IMR-90 (cell line): ENCODE measurements at regions not wholly inside any gene's neighbourhood (a gene's known extent, or its start where the extent isn't known, plus 50 kb on each side); places are given as distances from the start of the nearest gene placed in this dataset.
"Not testable (repeated sequence)": the region's sequence is repeated elsewhere in the genome, so short reads cannot be mapped to it uniquely, and the experiment has no call there.

Experiments used
- ATAC-seq: fragments of 200-7000 bp; cut with Tn5 transposase; 2 replicates; pipeline ENCODE4 v1.9.1; 2020; ENCODE audit warnings: low read depth, mild to moderate bottlenecking, moderate library complexity
- BruUV-seq: library from RNA; stranded (reverse); fragments of 400-500 nt; replicated peaks from 2 replicates; lab custom pipeline; 2021; lab: Mats Ljungman, UMichigan
- CTCF ChIA-PET: fragments of 300-600 bp; formaldehyde crosslinking; extraction: SDS; loops from one replicate; lab custom pipeline; 2021; ENCODE audit warnings: antibody characterized with exemption; lab: Yijun Ruan, JAX
- POLR2A ChIA-PET: fragments of 300-600 bp; sonication (Branson Sonifier 250); formaldehyde crosslinking; loops from one replicate; lab custom pipeline; 2022; ENCODE audit warnings: antibody characterized with exemption; ENCODE audit not compliant: unreplicated experiment; lab: Charles Lee
- DNase-seq: peaks from one replicate; pipeline ENCODE4 v3.0.0; 2013
- H2AFZ ChIP-seq: replicated peaks from 2 replicates; pipeline ENCODE3; 2013; ENCODE audit warnings: low read length, mild to moderate bottlenecking; ENCODE audit not compliant: poor library complexity
- H2AK5ac ChIP-seq: 2 replicates; pipeline ENCODE4 v1.6.1; 2013; ENCODE audit warnings: low read depth, low read length, inconsistent platforms
- H2AK9ac ChIP-seq: replicated peaks from 2 replicates; pipeline ENCODE3; 2013; ENCODE audit warnings: mild to moderate bottlenecking, low read depth, low read length, moderate library complexity; ENCODE audit not compliant: poor library complexity
- H2BK120ac ChIP-seq: 2 replicates; pipeline ENCODE4 v1.6.1; 2013; ENCODE audit warnings: low read depth, low read length, inconsistent platforms
- H2BK15ac ChIP-seq: 3 replicates; pipeline ENCODE4 v1.6.1; 2013; ENCODE audit warnings: low read depth, low read length, inconsistent platforms
- H2BK20ac ChIP-seq: 2 replicates; pipeline ENCODE4 v1.6.1; 2013; ENCODE audit warnings: low read depth, mild to moderate bottlenecking, inconsistent platforms, low read length, moderate library complexity
- H2BK5ac ChIP-seq: 2 replicates; pipeline ENCODE4 v1.6.1; 2013; ENCODE audit warnings: mild to moderate bottlenecking, low read depth, low read length, inconsistent platforms; ENCODE audit not compliant: poor library complexity, severe bottlenecking
- H3K14ac ChIP-seq: replicated peaks from 2 replicates; pipeline ENCODE4 v1.6.1; 2013; ENCODE audit warnings: low read depth, low read length, inconsistent platforms
- H3K18ac ChIP-seq: 2 replicates; pipeline ENCODE4 v1.6.1; 2013; ENCODE audit warnings: low read depth, low read length, control low read depth
- H3K23ac ChIP-seq: 2 replicates; pipeline ENCODE4 v1.6.1; 2013; ENCODE audit warnings: low read depth, low read length, inconsistent platforms
- H3K27ac ChIP-seq: 2 replicates; pipeline ENCODE4 v1.5.1; 2013; ENCODE audit warnings: mild to moderate bottlenecking, control low read depth, low read length; ENCODE audit not compliant: insufficient read depth
- H3K27me3 ChIP-seq: 2 replicates; pipeline ENCODE4 v1.6.1; 2013; ENCODE audit warnings: low read length; ENCODE audit not compliant: control insufficient read depth, insufficient read depth
- H3K36me3 ChIP-seq: 2 replicates; pipeline ENCODE4 v1.6.1; 2013; ENCODE audit warnings: low read length, mixed read lengths; ENCODE audit not compliant: control insufficient read depth, insufficient read depth
- H3K4ac ChIP-seq: 2 replicates; pipeline ENCODE4 v1.6.1; 2013; ENCODE audit warnings: low read depth, low read length, inconsistent platforms
- H3K4me1 ChIP-seq: 2 replicates; pipeline ENCODE4 v1.6.1; 2013; ENCODE audit warnings: low read length, mixed read lengths; ENCODE audit not compliant: control insufficient read depth, insufficient read depth
- H3K4me2 ChIP-seq: 2 replicates; pipeline ENCODE4 v1.6.1; 2013; ENCODE audit warnings: low read depth, mild to moderate bottlenecking, control low read depth, low read length, moderate library complexity
- H3K4me3 ChIP-seq: 2 replicates; pipeline ENCODE4 v1.5.1; 2013; ENCODE audit warnings: low read depth, mild to moderate bottlenecking, control low read depth, low read length, moderate library complexity; ENCODE audit not compliant: insufficient read depth
- H3K56ac ChIP-seq: 2 replicates; pipeline ENCODE4 v1.6.1; 2013; ENCODE audit warnings: low read length, inconsistent platforms; ENCODE audit not compliant: insufficient read depth; ENCODE audit errors: extremely low read depth
- H3K79me1 ChIP-seq, 2 experiments: 2 replicates each; pipeline ENCODE4 v1.6.1; 2013; ENCODE audit warnings: low read length in 2 of 2, inconsistent platforms in 1 of 2, low read depth in 1 of 2
- H3K9ac ChIP-seq: 2 replicates; pipeline ENCODE4 v1.6.1; 2013; ENCODE audit warnings: low read depth, low read length, control low read depth
- H3K9me1 ChIP-seq: 2 replicates; pipeline ENCODE4 v1.6.1; 2013; ENCODE audit warnings: low read length, inconsistent platforms; ENCODE audit not compliant: insufficient read depth
- H3K9me3 ChIP-seq: 2 replicates; pipeline ENCODE4 v1.6.1; 2013; ENCODE audit warnings: low read length; ENCODE audit not compliant: control insufficient read depth, insufficient read depth
- H4K20me1 ChIP-seq: 2 replicates; pipeline ENCODE4 v1.6.1; 2013; ENCODE audit warnings: low read length, inconsistent platforms; ENCODE audit not compliant: insufficient read depth
- H4K5ac ChIP-seq: 2 replicates; pipeline ENCODE4 v1.6.1; 2013; ENCODE audit warnings: mild to moderate bottlenecking, low read depth, low read length, control low read depth
- H4K8ac ChIP-seq, 2 experiments: 2 replicates each; pipeline ENCODE4 v1.6.1; 2013; ENCODE audit warnings: low read depth in 2 of 2, low read length in 2 of 2, control low read depth in 1 of 2, inconsistent platforms in 1 of 2
- H4K91ac ChIP-seq: 2 replicates; pipeline ENCODE4 v1.6.1; 2013; ENCODE audit warnings: low read depth, low read length, inconsistent platforms; ENCODE audit not compliant: insufficient read depth
- BHLHE40 ChIP-seq: fragments of 150-350 bp; IDR thresholded peaks from 2 replicates; pipeline ENCODE4 v1.6.1; 2016; ENCODE audit warnings: mild to moderate bottlenecking, low read depth, low read length
- RFX5 ChIP-seq: IDR thresholded peaks from 2 replicates; pipeline ENCODE4 v1.8.0; 2012; ENCODE audit warnings: low read depth, mild to moderate bottlenecking, low read length, moderate library complexity
- WGBS, 2 experiments: methylation state at CpG; one replicate each; pipeline versions ENCODE4 v1.1.5 to v1.1.7; 2013; ENCODE audit warnings: missing lambda C conversion rate in 2 of 2; ENCODE audit not compliant: insufficient read length in 1 of 2; ENCODE audit errors: extremely low coverage in 2 of 2; 5-methylcytosine and 5-hydroxymethylcytosine counted together
- dilution Hi-C: fragments of 300-500 bp; cut with HindIII; formaldehyde crosslinking; loops from one replicate; pipeline ENCODE4 v1.14.3; 2018; ENCODE audit warnings: low sequenced_read_pairs; ENCODE audit not compliant: unreplicated experiment
- in situ Hi-C: fragments of 300-500 bp; cut with MboI; formaldehyde crosslinking; loops from 3 replicates; pipeline ENCODE4 v1.14.3; 2019; ENCODE audit warnings: low sequenced_read_pairs, inconsistent platforms, mixed read lengths
- intact Hi-C: fragments of 100-400 bp; cut with micrococcal nuclease; formaldehyde crosslinking; loops from 2 replicates; pipeline ENCODE4 v1.10.0; 2022

GRCh38 chr6:80488190-80488589 lies 381.7 kb downstream of the BCKDHB start:
- Histone ChIP-seq H3K56ac (no peak overlapping the region), H3K18ac (no peak overlapping the region), H2AK5ac (no peak overlapping the region; the same call in 1 of the 2 replicates), H3K27ac (no peak overlapping the region), H3K4me2 (no peak overlapping the region), H2BK15ac (no peak overlapping the region), H2BK20ac (no peak overlapping the region), H4K5ac (no peak overlapping the region), H2AFZ (no peak overlapping the region), H3K9ac (no peak overlapping the region), H2AK9ac (no peak overlapping the region), H4K8ac (no peak overlapping the region), H4K20me1 (no peaks in the 10 kb centered on the region), H3K9me1 (no peaks in the 10 kb centered on the region), H3K14ac (no peak overlapping the region; the same call in 1 of the 2 replicates), H3K23ac (no peak overlapping the region), H3K36me3 (no peaks in the 10 kb centered on the region), H2BK120ac (no peak overlapping the region), H3K9me3 (no peaks in the 10 kb centered on the region), H3K4me3 (no peak overlapping the region), H2BK5ac (no peak overlapping the region), H3K79me1 (no peaks in the 10 kb centered on the region), H3K4me1 (no peaks in the 10 kb centered on the region), H3K27me3 (no peaks in the 10 kb centered on the region), H3K4ac (no peak overlapping the region), H4K91ac (no peak overlapping the region)
- dilution Hi-C loops = no loop called here
- 57% methylated on average over 1 of the region's 2 CpGs; no CpG with 5 or more reads in 1 of the 2 experiments for WGBS, 2 experiments
- in situ Hi-C loops = no loop called here
- DNase-seq = no peak
- POLR2A ChIA-PET = no interaction called here
- BruUV-seq = no TSS peak
- no peak for ATAC-seq
- CTCF ChIA-PET = no interaction called here
- TF ChIP-seq BHLHE40 = no peak
- no peak for TF ChIP-seq RFX5
- intact Hi-C loops = no loop called here

GRCh38 chr6:80485494-80485893 lies 379.0 kb downstream of the BCKDHB start:
- H2BK20ac ChIP-seq, H2AK5ac ChIP-seq, dilution Hi-C loops, H4K8ac ChIP-seq, H3K9me1 ChIP-seq, H4K5ac ChIP-seq, POLR2A ChIA-PET, H3K9me3 ChIP-seq, in situ Hi-C loops, H4K20me1 ChIP-seq, H3K79me1 ChIP-seq, H3K4me3 ChIP-seq, CTCF ChIA-PET, H2BK15ac ChIP-seq, ATAC-seq, BruUV-seq, H3K4me2 ChIP-seq, intact Hi-C loops, H3K23ac ChIP-seq, H3K27ac ChIP-seq, H3K27me3 ChIP-seq, DNase-seq, H3K36me3 ChIP-seq, H2BK120ac ChIP-seq, H3K56ac ChIP-seq, H3K18ac ChIP-seq, H3K4ac ChIP-seq, H4K91ac ChIP-seq, H3K14ac ChIP-seq, H3K4me1 ChIP-seq, H2AFZ ChIP-seq, H2AK9ac ChIP-seq, H2BK5ac ChIP-seq, H3K9ac ChIP-seq: not testable (repeated sequence)
- WGBS, 2 experiments = no CpG with 5 or more reads among the region's 12 CpGs
